GM19025 (cell line): ENCODE measurements at regions not wholly inside any gene's neighbourhood (a gene's known extent, or its start where the extent isn't known, plus 50 kb on each side); places are given as distances from the start of the nearest gene placed in this dataset.

Experiments used
- ATAC-seq: cut with Tn5 transposase; IDR thresholded peaks from one replicate; pipeline ENCODE4 v1.9.1; 2021; ENCODE audit warnings: mild to moderate bottlenecking, low read depth, moderate library complexity; ENCODE audit not compliant: unreplicated experiment

- ATAC-seq, result no peak
These were observed 54.8 kb upstream of the MAGEB16 start for GRCh38 chrX:35743331-35743730.
